Common myeloid progenitor, CD34-positive (primary cell): ENCODE measurements at regions not wholly inside any gene's neighbourhood (a gene's known extent, or its start where the extent isn't known, plus 50 kb on each side); places are given as distances from the start of the nearest gene placed in this dataset.

Source experiments
- CTCF ChIA-PET: fragments of 350-600 bp; sonication (Branson Sonifier 250); formaldehyde crosslinking; loops from one replicate; lab custom pipeline; 2021; ENCODE audit warnings: antibody characterized with exemption; lab: Charles Lee
- POLR2A ChIA-PET: fragments of 350-600 bp; sonication (Branson Sonifier 250); formaldehyde crosslinking; loops from one replicate; lab custom pipeline; 2021; ENCODE audit warnings: antibody characterized with exemption; lab: Charles Lee
- DNase-seq, 3 donors: peaks; one replicate each; pipeline versions ENCODE4 v3.0.0 to v3.0.0-alpha.2; 2013
- H3K27ac ChIP-seq, 2 experiments: 1 replicate in 1 of 2; 2 replicates in 1 of 2; pipeline ENCODE4 v1.7.0; 2013; ENCODE audit warnings: inconsistent platforms in 2 of 2, low read length in 2 of 2, mild to moderate bottlenecking in 2 of 2, low read depth in 1 of 2, moderate library complexity in 1 of 2; ENCODE audit not compliant: severe bottlenecking in 2 of 2, insufficient read depth in 1 of 2, poor library complexity in 1 of 2
- H3K27me3 ChIP-seq, 5 experiments: replicated peaks in 2 of 5; 1 replicate in 3 of 5; 2 replicates in 2 of 5; pipeline versions ENCODE4 v1.6.1 to v1.7.0; 2013; ENCODE audit warnings: low read length in 4 of 5, mild to moderate bottlenecking in 2 of 5, moderate library complexity in 2 of 5, inconsistent platforms in 1 of 5; ENCODE audit not compliant: insufficient read depth in 5 of 5, control insufficient read depth in 4 of 5
- H3K36me3 ChIP-seq, 4 experiments: 1 replicate in 2 of 4; 2 replicates in 2 of 4; pipeline versions ENCODE4 v1.6.1 to v1.7.0; 2013; ENCODE audit warnings: low read length in 3 of 4, control low read depth in 1 of 4, mild to moderate bottlenecking in 1 of 4; ENCODE audit not compliant: control insufficient read depth in 4 of 4, insufficient read depth in 4 of 4
- H3K4me1 ChIP-seq, 4 experiments: 1 replicate in 3 of 4; 2 replicates in 1 of 4; pipeline versions ENCODE4 v1.6.1 to v1.7.1; 2013; ENCODE audit warnings: low read length in 3 of 4, mild to moderate bottlenecking in 3 of 4, control low read depth in 1 of 4, inconsistent platforms in 1 of 4, moderate library complexity in 1 of 4; ENCODE audit not compliant: control insufficient read depth in 4 of 4, insufficient read depth in 4 of 4; ENCODE audit errors: control extremely low read depth in 1 of 4
- H3K4me3 ChIP-seq, 7 experiments: 1 replicate in 4 of 7; 2 replicates in 3 of 7; pipeline versions ENCODE4 v1.5.1 to v1.7.0; 2013; ENCODE audit warnings: mild to moderate bottlenecking in 7 of 7, low read length in 6 of 7, moderate library complexity in 6 of 7, inconsistent platforms in 2 of 7, low read depth in 2 of 7, control low read depth in 1 of 7; ENCODE audit not compliant: insufficient read depth in 4 of 7, control insufficient read depth in 1 of 7; ENCODE audit errors: extremely low read depth in 1 of 7
- H3K9me3 ChIP-seq, 5 experiments: 1 replicate in 4 of 5; 2 replicates in 1 of 5; pipeline versions ENCODE4 v1.6.1 to v1.7.1; 2013; ENCODE audit warnings: low read length in 4 of 5, mild to moderate bottlenecking in 2 of 5, inconsistent platforms in 1 of 5, low read depth in 1 of 5, moderate library complexity in 1 of 5; ENCODE audit not compliant: control insufficient read depth in 4 of 5, insufficient read depth in 2 of 5; ENCODE audit errors: control extremely low read depth in 1 of 5
- WGBS: methylation state at CpG from one replicate; pipeline ENCODE4 v1.1.5; 2013; ENCODE audit not compliant: insufficient coverage; 5-methylcytosine and 5-hydroxymethylcytosine counted together

- no peaks in the 10 kb centered on the region for H3K36me3 ChIP-seq
- 98% methylated on average over 4 of the region's 5 CpGs for WGBS
- POLR2A ChIA-PET, result no interaction called here
- H3K27ac ChIP-seq, result no peak overlapping the region
- H3K4me3 ChIP-seq, result no peak overlapping the region
- no peak for DNase-seq
- no peaks in the 10 kb centered on the region for H3K9me3 ChIP-seq
- CTCF ChIA-PET, result interaction anchor here (1.1 kb wide), 1 partner anchor 47 kb away, joined by 3 read pairs; no protein-coding TSS in a partner anchor
- no peaks in the 10 kb centered on the region for H3K4me1 ChIP-seq
- H3K27me3 ChIP-seq, result peaks cover 0 to 3% (median 0%) of the 10 kb centered on the region in 5 experiments
These were observed 99.8 kb downstream of the TDRD15 start for GRCh38 chr2:21223618-21224017.

GRCh38 chr2:21228041-21228895 lies 104.5 kb downstream of the TDRD15 start:
- Histone ChIP-seq H3K27ac (no peak overlapping the region), H3K27me3 (no peaks in the 10 kb centered on the region), H3K9me3 (no peaks in the 10 kb centered on the region), H3K4me1 (peaks cover 0 to 10% (median 1%) of the 10 kb centered on the region in 4 experiments), H3K4me3 (no peak overlapping the region), H3K36me3 (no peaks in the 10 kb centered on the region)
- ChIA-PET CTCF (no interaction called here), POLR2A (no interaction called here)
- WGBS, result 69% methylated on average over 4 of the region's 10 CpGs
- peak; percentile 16 to 66 (median 39) for DNase-seq

- Histone ChIP-seq H3K27me3 (no peaks in the 10 kb centered on the region), H3K4me3 (no peak overlapping the region), H3K36me3 (no peaks in the 10 kb centered on the region), H3K27ac (no peak overlapping the region), H3K9me3 (no peaks in the 10 kb centered on the region), H3K4me1 (peaks cover 0 to 10% (median 1%) of the 10 kb centered on the region in 4 experiments)
- no peak for DNase-seq
- CTCF ChIA-PET, result no interaction called here
- POLR2A ChIA-PET, result no interaction called here
- WGBS, result no CpG with 5 or more reads among the region's 1 CpG
These were observed 105.5 kb downstream of the TDRD15 start for GRCh38 chr2:21229302-21229701.

GRCh38 chr2:21230140-21230539 lies 106.4 kb downstream of the TDRD15 start:
- ChIA-PET POLR2A (no interaction called here), CTCF (no interaction called here)
- 91% methylated on average over 1 of the region's 1 CpG for WGBS
- no peaks in the 10 kb centered on the region for H3K9me3 ChIP-seq
- no peak for DNase-seq
- H3K27ac ChIP-seq, result no peak overlapping the region
- H3K36me3 ChIP-seq, result no peaks in the 10 kb centered on the region
- no peak overlapping the region for H3K4me3 ChIP-seq
- H3K27me3 ChIP-seq, result no peaks in the 10 kb centered on the region
- H3K4me1 ChIP-seq, result peaks cover 0 to 10% (median 1%) of the 10 kb centered on the region in 4 experiments

- POLR2A ChIA-PET, result no interaction called here
- no peak overlapping the region for H3K27ac ChIP-seq
These were observed 108.2 kb downstream of the TDRD15 start for GRCh38 chr2:21231985-21232384.

GRCh38 chr2:21233194-21233593 lies 109.4 kb downstream of the TDRD15 start:
- Histone ChIP-seq H3K36me3 (no peaks in the 10 kb centered on the region), H3K4me1 (peaks cover 0 to 10% (median 1%) of the 10 kb centered on the region in 4 experiments), H3K27me3 (no peaks in the 10 kb centered on the region), H3K4me3 (no peak overlapping the region), H3K9me3 (no peaks in the 10 kb centered on the region), H3K27ac (no peak overlapping the region)
- ChIA-PET POLR2A (no interaction called here), CTCF (no interaction called here)
- no peak for DNase-seq
- WGBS, result 88% methylated on average over 1 of the region's 3 CpGs

More at GRCh38 chr2:21231985-21232384, 108.2 kb downstream of the TDRD15 start:
- no peaks in the 10 kb centered on the region for H3K36me3 ChIP-seq
- H3K4me3 ChIP-seq, result no peak overlapping the region
- H3K4me1 ChIP-seq, result peaks cover 0 to 10% (median 1%) of the 10 kb centered on the region in 4 experiments
- no peaks in the 10 kb centered on the region for H3K27me3 ChIP-seq
- no peaks in the 10 kb centered on the region for H3K9me3 ChIP-seq
- CTCF ChIA-PET, result no interaction called here
- peak in 2 of 3 donors; percentile 38 to 47 for DNase-seq

GRCh38 chr2:21234001-21234400 lies 110.2 kb downstream of the TDRD15 start:
- no peaks in the 10 kb centered on the region for H3K27me3 ChIP-seq
- no peak for DNase-seq
- no peaks in the 10 kb centered on the region for H3K36me3 ChIP-seq
- H3K4me3 ChIP-seq, result no peak overlapping the region
- POLR2A ChIA-PET, result no interaction called here
- peaks cover 0 to 10% (median 1%) of the 10 kb centered on the region in 4 experiments for H3K4me1 ChIP-seq
- CTCF ChIA-PET, result no interaction called here
- H3K9me3 ChIP-seq, result no peaks in the 10 kb centered on the region
- WGBS, result no CpG with 5 or more reads among the region's 3 CpGs
- H3K27ac ChIP-seq, result no peak overlapping the region
